ENCODE measurements at regions not wholly inside any gene's neighbourhood (a gene's known extent, or its start where the extent isn't known, plus 50 kb on each side); places are given as distances from the start of the nearest gene placed in this dataset.

DNA sequence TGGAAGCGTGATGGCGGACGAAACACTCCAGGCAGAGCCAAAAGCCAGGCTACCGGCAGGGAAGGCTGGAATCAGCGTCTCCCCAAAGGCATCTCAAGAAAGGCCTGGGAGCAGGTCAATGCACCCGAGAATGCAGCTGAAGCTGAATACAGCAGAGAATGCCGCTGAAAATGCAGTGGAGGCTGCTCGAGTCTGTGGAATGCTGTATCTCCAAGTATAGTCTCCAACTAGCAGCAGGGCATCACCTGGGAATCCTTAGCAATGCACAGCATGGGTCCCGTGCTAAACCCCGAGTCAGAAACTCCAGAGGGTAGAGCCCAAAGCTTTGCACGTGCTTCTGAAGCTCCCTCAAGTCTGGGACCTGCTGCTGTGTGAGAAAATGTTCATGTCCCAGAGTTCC lies 191.1 kb upstream of the ALKAL2 start:
- no peak for DNase-seq

DNA sequence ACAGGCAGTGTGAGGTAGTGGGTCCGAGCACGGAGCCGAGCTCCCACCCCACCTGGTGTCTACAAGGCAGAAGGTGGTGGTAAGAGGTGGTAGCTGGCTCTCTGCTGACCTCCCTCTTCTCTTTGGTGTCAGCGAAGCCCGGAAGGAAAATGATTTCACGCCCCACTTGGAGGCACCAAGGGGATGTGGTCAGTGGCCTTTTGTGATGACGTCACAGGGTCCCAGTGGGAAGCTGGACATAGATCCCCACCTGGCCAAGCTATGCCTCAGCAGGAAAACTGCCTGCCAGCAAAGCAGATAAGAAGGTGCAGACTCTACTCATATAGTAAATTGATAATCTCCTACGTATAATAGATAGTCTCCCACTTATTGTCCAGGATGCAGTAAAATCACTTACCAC lies 183.7 kb upstream of the ALKAL2 start:
- DNase-seq, result no peak

DNA sequence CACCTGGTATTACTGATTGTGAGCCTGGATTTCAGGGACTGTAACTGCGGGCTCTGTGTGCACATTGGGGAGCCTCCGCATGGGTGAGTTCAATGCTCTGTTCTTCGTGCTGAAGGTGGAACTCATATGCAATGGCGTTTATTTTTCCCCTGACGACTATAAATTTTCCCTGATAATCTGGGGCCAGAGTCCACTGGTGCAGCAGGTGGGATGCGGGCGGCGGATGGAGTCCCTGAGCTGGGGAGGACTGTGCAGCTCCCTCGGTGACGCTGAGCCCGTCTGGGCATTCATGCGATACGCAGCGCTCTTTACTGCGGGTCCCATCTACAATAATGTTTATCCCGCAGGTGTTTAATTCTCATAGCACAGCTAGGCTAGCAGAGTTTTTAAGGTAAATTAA lies 181.6 kb upstream of the ALKAL2 start:
- DNase-seq, result no peak

DNA sequence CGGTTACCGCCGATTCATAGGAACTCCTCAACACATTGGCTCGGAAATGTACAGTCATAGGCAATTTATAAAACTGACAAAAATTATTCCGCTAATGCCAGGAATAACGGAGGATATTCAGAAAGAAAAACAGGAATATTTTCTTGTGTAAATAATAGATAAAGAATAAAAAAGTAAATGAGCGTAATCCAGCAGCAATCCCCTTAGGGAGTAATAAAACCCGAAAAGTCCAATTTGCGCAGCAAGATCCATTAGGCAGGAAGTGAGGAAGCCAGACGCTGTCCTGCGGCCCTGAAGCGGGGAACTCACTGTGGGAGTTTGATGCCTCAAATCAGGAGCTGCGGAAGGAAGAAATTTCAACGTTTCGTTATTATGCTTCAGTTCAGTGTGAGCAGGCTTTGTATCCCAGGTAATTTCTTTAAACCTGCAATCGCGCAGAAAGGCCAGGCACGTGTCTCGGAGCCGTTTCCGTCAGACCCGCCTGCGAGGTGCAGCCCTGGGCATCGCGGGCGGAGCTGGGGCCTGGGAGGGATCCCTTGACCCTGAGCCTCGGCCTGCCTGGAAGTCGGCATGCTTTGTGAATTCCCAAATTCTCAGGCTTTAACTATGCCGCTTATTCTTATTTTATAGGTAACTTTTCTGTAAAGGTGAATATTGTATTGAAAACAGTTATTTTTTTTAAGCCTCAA lies 180.9 kb upstream of the ALKAL2 start:
- no peak for DNase-seq

DNA sequence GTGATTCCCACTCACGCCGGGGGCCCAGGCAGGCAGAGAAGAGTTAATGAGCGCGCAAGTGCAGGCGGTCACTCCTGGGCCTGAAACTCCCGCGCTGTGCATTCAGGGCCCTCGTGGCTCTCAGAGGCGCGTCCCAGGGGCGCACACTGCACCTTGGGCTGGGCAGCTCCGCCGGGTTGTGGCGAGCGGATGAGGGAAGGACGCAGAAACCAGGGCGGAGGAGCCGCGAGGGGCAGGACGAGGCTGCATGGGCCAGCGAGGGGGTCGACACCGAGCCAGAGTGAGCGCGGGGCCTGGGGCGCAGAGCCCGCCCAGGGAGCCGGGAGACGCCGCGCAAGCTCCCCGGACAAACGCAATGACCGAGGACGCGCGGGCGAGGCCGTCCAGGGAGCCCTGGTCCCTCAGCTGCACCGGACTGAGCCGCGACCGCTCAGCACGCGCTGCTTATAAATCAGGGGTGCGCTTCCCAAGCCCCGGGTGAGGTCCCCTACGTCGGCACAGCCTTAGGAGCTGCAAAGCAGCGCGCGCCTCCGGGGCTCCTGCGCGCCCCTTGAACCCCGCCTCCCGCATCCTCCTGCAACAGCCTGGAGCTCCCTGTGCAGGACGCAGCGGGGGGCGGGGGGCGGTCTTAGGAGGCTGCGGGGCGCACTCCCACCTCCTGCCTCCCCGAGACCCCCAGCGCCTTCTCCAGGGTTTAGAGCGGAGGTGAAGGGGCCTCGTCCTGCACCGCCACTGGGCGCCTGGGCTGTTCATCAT lies 180.2 kb upstream of the ALKAL2 start:
- DNase-seq, result no peak

DNA sequence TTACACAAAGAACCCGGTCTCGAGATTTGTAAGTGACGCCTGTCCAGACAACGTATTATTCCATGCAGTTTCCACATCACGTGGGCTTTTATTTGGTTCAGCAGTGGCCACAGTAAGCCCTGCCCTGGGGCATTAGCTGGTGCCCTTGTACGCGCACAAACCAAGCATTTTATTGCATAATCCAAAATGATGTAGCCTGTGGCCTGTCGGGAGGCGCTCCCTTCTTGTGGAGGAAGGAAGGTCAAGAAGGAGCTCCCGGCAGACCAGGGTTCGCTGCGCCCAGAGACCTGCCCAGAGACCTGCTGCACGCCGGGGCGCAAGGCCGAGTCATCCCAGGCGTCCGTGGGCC lies 179.6 kb upstream of the ALKAL2 start:
- DNase-seq, result no peak

DNA sequence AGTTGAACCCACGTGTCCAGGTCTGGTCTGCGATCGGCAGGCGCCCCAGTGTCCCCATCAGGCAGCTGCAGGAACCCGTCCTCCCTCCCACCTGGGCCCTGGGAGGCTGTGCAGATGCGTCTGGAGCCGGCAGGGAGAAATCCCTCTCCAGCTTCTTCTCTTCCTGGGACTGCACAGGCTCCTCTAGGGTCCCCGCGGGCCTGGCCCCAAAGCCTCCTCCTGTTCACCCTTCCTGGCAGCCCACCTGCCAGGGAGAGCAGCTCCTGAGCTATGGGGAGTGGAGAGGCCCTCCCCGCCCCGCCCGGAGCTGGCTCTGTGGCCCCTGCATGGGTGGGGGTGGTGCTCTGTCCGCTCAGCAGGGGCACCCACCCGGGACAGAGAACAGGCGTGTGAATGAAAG lies 179.2 kb upstream of the ALKAL2 start:
- no peak for DNase-seq

DNA sequence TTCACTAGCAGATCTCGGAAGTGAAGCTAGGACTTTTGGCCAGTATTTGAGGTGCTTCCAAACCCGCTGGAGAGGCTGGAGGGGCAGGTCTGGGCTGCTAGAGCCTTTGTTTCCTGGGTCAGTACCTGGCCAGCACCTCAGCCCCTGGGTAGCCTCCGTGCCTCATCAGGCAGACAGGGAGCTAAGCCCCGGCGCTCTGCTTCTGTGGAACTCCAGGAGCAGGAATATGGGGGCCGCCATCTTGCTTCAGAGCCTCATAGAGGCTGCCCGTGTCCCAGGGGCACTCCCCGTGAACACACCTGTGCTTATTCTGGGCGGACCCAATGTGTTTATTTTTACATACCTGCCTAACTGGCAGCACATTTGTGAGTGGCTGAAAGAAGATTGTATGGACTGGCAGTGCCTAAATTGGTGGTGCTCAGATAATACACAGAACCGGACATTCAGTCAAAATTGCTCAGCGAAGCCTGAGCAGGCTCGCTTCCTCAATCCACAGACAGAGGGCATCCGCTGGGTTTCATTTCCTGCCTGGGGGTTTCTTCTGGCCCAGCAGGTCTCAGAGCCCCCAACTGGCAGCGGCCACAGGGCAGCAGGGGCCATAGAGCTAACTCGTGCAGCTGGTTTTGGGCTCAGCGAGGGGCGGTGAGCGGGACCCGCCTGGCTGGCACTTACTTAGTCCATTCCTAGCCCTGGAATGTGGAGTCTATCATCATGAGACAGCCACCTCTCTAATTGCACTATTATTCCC lies 176.8 kb upstream of the ALKAL2 start:
- no peak for DNase-seq

DNA sequence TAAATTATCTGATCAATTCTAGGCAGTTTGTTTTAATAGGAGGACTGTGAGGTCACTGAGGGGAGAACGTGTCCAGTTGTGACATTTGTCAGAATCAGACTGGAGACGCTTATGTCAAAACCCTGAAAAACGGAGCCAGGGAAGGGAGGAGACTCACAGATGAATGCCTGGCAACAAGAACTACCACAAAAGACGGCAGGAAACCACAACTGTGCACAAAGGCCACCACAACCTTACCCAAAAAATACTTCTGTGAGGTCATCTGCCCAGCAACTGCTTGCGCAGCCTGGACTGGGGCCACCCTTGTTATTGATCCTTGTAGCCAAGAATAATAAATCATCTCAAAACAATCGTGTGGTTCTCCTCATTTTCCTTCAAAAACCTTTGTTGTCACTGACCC lies 173.0 kb upstream of the ALKAL2 start:
- DNase-seq, result no peak

DNA sequence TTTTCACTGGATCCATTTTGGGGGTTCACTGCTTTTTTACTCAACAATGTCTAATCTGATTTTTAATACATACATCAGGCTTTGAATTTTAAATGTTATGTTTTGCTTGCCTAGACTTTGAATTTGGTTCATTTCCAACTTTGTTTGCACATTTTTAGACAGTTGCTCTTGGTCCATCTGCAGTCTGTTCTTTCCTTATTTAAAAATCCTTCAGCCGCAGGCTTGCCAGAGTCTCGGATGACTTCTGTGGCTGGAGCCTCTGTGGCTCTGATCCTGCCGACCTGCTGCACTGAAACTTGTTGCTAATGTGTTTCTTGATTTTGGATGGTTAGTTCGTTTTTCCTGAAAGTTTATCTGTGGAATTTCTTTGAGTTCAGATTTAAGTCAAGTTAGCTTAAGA lies 172.0 kb upstream of the ALKAL2 start:
- DNase-seq, result no peak

DNA sequence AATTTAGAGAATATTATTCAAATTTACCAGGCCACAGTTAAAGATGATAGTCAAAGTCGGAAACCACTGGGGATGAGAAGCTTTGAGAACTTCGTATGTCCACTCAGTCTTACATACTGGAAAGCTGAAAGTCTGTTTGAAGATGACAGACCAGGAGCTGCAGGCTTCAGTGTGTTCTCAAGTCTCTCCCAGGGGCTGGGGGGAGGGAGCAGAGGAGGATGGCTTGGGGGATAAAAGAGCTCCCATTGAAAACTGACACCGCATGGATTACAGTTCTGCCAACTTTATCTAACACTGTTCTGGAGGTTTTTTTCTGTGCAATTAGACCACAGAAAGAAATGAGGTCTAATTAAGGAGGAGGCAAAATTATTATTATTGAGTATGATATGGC lies 170.5 kb upstream of the ALKAL2 start:
- DNase-seq, result no peak

DNA sequence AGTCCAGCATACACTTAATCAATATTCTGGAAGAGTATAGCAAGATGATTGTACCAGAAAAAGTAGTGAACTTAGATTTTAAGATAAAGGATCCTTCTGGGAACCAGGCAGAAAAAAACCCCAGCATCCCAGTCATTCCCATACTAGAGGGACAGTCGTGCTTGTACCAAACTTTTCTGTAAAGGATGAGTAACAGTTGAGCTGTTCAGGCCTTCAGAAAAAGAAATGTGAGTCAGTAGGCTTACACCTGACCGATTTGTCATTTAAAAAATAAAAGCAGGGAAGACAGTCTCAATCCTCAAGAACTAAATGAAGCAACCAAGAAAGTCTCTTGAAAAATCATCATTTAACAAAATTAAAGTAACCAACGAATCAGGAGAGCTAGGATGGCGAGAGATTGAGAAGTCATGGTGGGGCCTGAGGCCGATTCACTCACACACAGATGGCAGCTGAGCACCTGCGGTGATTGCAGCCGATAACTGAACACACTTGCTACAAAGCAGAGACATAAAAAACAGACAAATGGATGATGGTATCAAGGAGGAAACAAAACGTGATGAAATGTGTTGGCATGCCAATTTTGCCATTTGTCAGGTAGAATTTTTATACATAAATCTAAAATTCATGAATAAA lies 170.0 kb upstream of the ALKAL2 start:
- DNase-seq, result no peak

DNA sequence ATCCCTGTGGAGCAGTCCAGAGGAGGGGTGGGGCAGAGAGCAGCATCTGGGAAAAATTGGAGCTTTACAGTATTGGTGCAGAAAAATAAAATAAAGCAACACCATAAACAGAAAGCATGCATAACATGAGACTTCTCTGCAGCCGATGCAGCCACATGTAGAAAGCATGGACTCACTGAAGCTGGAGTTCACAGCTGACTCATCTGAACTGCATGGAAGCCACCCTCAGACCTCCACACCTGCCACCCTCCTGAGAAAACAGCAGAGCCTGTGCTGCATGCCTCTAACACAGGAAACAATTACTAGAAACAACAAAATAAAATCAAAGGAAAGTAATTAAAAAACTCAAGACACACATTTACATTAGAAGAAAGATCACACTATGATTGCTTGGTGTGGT lies 169.4 kb upstream of the ALKAL2 start:
- no peak for DNase-seq

DNA sequence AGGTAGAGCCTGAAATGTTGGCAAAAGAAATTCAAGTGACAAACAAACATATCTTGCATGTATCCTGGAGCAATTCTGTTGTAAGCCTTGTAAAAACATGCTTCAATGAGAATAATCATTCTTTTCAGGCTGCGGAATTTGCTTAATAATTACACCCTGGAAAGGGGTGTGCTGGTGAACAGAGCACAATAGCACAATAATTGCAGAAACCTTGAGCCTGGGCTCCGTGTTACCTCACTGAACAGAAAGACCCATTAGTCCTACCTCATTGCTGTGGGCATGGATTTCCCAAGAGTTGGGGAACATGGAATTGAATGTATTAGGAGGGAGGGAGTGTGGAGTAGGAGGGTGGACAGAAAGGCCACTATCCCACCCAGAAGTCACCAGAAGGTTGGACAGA lies 168.0 kb upstream of the ALKAL2 start:
- DNase-seq, result no peak

DNA sequence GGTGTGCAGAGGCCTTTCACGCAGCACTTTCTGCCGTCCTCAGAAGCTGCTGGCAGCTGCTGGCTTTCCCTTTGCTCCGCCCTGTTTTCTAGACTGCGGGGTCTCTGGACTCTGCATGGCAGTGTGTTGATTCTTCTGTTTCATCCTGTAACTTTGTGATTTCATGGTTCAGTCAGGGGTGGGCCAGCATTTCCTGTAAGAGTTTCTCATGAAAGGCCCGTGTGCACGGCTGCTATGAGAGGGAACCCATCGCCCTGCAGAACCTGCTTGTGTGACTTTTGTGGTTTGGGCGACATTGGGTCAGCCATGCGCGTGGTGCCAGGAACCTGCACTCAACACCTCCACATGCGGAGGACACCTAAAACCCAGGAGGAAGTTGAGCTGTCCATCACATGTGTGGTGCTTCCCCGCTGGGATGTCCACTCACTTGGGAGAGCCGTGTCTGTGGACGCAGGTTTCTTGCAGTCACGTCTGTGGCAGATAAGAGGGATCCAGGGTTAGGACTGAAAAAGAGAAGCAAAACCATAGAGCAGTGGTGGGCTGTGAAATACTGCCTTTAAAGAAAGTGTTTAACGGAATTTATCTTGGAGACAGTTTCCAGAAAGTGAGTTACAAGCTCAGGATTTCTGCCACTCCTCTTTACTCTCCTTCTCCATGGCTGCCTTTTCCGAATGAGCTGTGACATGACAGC lies 167.3 kb upstream of the ALKAL2 start:
- DNase-seq, result no peak

DNA sequence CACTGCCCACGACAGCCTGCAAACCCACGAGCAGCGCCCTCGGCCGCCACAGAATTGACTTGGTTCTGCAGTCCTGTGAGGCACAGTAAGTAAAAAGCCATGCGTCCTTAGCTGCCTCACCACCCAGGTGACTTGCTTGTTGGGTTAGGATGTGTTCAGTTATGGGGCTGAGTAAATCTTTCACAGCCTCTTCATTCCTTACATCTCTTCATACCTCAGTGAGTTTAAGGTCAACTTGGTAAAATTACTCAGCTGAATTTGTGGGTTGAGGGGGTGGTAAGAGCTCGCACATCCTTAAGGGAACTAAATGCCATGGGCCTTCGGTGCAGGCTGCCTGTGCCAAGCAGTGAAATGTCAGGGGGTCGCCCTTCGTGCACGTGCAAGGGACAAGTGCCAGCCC lies 165.2 kb upstream of the ALKAL2 start:
- no peak for DNase-seq

DNA sequence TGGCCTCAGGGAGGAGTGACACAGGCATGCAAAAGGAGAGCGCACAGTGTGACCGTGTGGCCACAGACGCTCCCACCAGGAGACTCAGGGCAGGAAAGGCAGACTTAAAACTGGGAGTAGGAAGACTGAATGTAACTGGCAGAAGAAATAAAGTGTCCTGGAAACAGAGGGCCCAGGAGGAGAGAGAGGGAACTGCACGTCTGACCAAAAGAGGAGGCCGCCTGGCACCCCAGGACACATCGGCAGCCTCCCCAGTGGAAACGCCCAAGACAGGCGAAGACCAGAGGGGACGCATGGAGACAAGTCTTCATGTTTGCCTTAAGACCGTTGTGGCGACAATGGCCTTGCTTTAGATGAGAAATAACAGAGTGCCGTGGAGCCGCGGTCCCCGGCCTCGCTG lies 163.6 kb upstream of the ALKAL2 start:
- DNase-seq, result no peak

DNA sequence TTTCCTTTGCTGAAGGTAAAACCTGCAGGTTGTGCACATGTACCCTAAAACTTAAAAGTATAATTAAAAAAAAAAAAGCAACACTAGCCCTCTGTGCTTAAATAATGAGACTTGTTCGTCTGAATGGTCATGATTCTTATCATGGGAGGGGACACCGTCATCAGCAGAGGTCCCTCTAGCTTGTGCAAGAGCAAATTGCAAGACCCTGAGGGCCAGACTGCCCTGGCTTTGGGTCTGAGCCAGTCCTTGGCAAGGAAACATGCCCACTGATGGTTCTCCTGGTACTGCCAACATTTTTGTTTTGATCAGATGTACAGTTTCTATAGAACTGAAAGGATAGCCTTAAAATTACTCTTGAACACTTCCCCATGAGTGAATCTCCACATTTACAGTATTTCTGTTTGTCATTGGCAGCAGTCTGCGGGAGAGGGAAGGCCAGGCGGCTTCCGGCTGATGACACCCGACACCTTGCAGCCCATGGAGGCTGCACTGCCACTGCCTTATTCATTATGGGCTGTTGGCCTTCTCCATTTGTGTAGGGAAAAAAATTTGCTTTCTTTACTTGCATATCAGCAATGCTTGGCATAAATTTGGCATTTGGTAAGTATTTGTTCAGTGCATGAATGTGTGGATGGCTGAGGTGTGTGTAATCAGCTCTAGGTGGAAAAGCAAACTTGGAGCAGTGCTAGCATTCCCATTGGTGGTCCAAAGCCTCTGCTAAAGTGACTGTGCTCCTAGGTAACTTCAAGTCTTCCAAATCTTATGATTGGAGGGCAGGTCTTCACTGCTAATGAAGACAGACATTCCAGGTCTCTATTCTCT lies 161.6 kb upstream of the ALKAL2 start:
- no peak for DNase-seq

DNA sequence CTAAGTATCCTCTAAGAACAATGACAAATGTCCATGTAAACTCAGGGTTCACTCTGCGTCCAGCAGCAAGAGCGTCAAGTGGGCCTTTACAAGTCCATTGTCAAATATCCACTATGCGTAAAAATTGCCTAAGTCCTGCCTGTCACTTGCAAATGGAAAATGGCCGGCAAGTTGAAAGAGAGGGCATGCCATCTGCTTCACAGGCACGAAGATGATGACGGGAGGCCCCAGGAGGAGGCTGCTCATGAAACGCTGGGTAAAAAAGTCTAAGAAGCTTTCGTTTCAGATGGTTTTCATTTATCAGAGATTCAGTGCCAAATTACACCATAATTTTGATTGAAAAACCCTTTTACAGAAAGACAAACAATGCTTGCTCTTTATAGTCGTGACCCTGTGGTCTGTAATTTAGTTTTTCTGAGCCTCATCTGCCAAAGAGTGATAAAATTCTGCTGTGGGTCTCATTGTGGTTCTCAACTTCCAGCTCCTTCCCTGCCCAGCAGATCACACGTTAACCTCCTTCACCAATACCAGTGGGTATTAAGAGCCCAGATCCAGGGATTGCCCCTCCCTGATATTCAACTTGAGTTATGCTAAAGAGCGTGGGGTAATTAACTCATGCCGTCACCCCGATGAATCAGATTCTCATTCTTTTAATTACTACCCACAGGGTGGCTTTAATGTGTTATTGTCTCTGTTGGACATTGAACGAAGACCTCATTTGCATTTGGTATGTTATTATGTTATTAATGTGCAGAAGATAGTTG lies 160.2 kb upstream of the ALKAL2 start:
- no peak for DNase-seq

DNA sequence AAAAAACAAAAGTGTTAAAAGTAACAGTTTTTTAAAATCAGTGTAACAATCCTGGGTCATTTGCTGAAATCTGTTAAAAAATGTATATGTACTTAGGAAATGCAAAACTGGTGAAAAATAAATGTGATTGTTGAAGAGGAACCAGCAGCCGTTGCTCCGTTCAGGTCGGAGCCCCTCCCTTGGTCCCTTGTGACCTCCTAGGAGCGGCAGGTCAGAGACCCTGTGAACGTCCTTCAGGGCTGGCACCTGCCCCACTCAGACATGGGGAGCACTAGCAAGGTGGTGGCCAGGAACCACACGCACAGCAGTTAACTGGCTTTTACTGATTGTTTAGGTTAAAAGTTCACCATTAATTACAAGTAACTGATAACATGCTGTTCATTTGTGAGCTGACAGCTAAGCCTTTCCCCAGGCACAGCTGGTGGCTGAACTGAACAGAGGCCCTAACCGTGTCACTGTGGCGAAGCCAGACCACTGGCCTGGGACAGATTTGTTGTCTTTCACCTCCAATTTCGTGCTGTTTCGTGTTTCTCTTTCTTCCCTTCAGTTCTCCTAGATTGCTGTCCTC lies 159.2 kb upstream of the ALKAL2 start:
- no peak for DNase-seq

DNA sequence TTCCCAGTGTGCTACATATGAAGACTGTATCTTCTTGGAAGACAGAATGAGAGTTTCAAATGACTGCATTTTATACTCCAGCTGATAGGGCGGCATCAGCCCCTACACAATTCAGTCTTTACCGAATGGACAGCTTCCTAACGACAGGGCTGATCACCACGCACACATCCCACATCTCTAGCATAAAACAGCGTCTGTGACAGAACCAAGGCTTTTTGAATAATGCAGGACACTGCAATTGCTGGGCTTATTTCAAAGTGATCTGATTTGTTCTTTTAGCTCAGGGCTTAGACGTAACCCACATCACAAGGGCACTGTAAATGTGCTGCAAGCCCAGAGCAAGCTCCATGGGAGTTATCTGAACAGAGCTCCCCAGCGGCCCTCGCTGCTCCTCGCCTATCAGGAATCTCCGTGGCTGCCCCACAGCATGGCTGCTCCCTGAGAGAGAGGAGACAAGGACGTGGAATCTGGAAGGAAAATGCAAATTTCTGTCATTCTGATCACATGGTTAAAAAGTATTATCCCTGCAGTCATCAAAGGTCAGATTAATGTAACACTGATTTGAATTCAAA lies 158.5 kb upstream of the ALKAL2 start:
- DNase-seq, result no peak

All from NCI-H345 (cell line).